GM10266 (cell line): ENCODE measurements at regions not wholly inside any gene's neighbourhood (a gene's known extent, or its start where the extent isn't known, plus 50 kb on each side); places are given as distances from the start of the nearest gene placed in this dataset.
"Not testable (repeated sequence)": the region's sequence is repeated elsewhere in the genome, so short reads cannot be mapped to it uniquely, and the experiment has no call there.

Experiments
- DNase-seq: peaks from one replicate; pipeline ENCODE4 v3.0.0; 2012; ENCODE audit errors: extremely low spot score
- CTCF ChIP-seq: IDR thresholded peaks from 2 replicates; pipeline ENCODE4 v1.5.1; 2012; ENCODE audit warnings: mild to moderate bottlenecking, low read depth; ENCODE audit not compliant: control insufficient read depth, insufficient read depth; ENCODE audit errors: missing control alignments

- TF ChIP-seq CTCF = no peak
- no peak for DNase-seq
Observed at GRCh38 chr7:119903085-119903484, 369.9 kb upstream of the KCND2 start.

GRCh38 chr7:119905495-119905894 lies 367.5 kb upstream of the KCND2 start:
- TF ChIP-seq CTCF = no peak
- DNase-seq = no peak

GRCh38 chr7:119908948-119909347 lies 364.0 kb upstream of the KCND2 start:
- DNase-seq = no peak
- TF ChIP-seq CTCF = no peak

DNA sequence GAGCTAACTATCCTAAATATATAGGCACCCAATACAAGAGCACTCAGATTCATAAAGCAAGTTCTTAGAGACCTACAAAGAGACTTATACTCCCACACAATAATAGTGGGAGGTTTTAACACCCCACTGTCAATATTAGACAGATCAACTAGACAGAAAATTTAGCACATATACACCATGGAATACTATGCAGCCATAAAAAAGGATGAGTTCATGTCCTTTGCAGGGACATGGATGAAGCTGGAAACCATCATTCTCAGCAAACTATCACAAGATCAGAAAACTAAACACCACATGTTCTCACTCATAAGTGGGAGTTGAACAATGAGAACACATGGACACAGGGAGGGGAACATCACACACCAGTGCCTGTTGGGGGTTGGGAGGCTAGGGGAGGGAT lies 358.9 kb upstream of the KCND2 start:
- not testable (repeated sequence) for DNase-seq

GRCh38 chr7:119916501-119916900 lies 356.5 kb upstream of the KCND2 start:
- no peak for TF ChIP-seq CTCF

DNA sequence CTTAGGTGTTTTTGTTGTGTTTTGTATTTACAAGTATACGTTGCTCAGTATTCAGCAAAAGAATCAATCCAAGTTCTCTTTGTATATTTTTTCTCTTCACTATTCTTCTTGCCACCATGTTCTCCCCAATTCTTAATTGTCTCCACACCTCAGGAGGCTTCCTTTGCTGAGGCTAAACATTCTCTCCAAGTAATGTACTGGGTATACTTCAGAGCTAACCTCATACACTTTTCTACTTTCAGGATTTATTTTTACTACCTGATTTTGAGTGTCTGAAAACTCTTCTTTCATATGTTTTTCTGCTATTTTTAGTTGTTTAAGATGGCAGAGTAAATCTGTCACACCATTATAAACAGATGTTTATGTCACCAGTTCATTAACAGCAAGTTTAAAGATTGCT lies 354.8 kb upstream of the KCND2 start:
- DNase-seq = no peak
- TF ChIP-seq CTCF = no peak

More at GRCh38 chr7:119916501-119916900, 356.5 kb upstream of the KCND2 start:
- DNase-seq = no peak

DNA sequence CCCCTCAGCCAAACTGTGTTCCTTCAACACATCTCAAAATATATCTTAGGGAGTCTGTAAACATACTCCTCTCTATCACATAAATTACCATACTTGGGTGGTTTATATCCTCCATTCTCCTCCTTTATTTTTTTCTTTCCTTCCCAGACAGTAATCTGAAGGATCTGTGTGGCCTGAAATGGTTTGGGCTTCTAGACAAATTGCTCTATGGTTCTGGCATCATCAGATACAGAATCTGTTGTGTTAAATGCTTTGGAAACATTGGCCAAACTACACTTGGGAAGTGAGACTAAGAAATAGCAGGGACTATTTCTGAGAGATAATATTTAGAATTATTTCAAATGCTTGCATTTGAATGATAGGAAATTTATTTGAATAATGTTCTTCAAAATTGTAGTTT lies 353.0 kb upstream of the KCND2 start:
- DNase-seq = no peak
- no peak for TF ChIP-seq CTCF

- DNase-seq = no peak
- no peak for TF ChIP-seq CTCF
Observed at GRCh38 chr7:119925581-119926289, 347.2 kb upstream of the KCND2 start.
